Stimulated activated CD4-positive, alpha-beta T cell treated with anti-CD3 and anti-CD28 coated beads, Interleukin-1b, Interleukin-23, amount 100 ng/mL, for 4 hours (primary cell): ENCODE measurements at regions not wholly inside any gene's neighbourhood (a gene's known extent, or its start where the extent isn't known, plus 50 kb on each side); places are given as distances from the start of the nearest gene placed in this dataset.
A peak's percentile ranks its signal among the peaks of the same experiment; 100 is the strongest.
"Not testable (repeated sequence)": the region's sequence is repeated elsewhere in the genome, so short reads cannot be mapped to it uniquely, and the experiment has no call there.

Experiments used
- DNase-seq, 2 donors: peaks; one replicate each; pipeline ENCODE4 v3.0.0-alpha.2; 2020; ENCODE audit warnings: low read depth in 2 of 2

GRCh38 chr3:88000853-88001252 lies 58.0 kb downstream of the CGGBP1 start:
- DNase-seq: peak in 1 of 2 donors; percentile 0

GRCh38 chr3:87997966-87998365 lies 60.8 kb downstream of the CGGBP1 start:
- DNase-seq: no peak

GRCh38 chr3:87997298-87997697 lies 61.5 kb downstream of the CGGBP1 start:
- DNase-seq: peak; percentile 3 to 8

GRCh38 chr3:87996882-87997281 lies 61.9 kb downstream of the CGGBP1 start:
- no peak for DNase-seq

GRCh38 chr3:87993566-87993965 lies 65.2 kb downstream of the CGGBP1 start:
- DNase-seq: no peak

GRCh38 chr3:87987952-87988351 lies 70.9 kb downstream of the CGGBP1 start:
- DNase-seq: no peak

GRCh38 chr3:87982421-87982820 lies 76.4 kb downstream of the CGGBP1 start:
- no peak for DNase-seq

- no peak for DNase-seq
Observed at GRCh38 chr3:87979527-87979926, 79.3 kb downstream of the CGGBP1 start.

- DNase-seq: no peak
Observed at GRCh38 chr3:87977765-87978164, 81.0 kb downstream of the CGGBP1 start.

- DNase-seq: no peak
Observed at GRCh38 chr3:87975716-87976115, 83.1 kb downstream of the CGGBP1 start.

GRCh38 chr3:87973906-87974305 lies 84.9 kb downstream of the CGGBP1 start:
- no peak for DNase-seq

GRCh38 chr3:87969620-87970019 lies 89.2 kb downstream of the CGGBP1 start:
- no peak for DNase-seq

- no peak for DNase-seq
Observed at GRCh38 chr3:87968668-87969067, 90.1 kb downstream of the CGGBP1 start.

GRCh38 chr3:87958289-87958688 lies 100.5 kb downstream of the CGGBP1 start:
- no peak for DNase-seq

- no peak for DNase-seq
Observed at GRCh38 chr3:87957575-87957974, 101.2 kb downstream of the CGGBP1 start.

GRCh38 chr3:87949879-87950208 lies 109.0 kb downstream of the CGGBP1 start:
- DNase-seq: no peak

GRCh38 chr3:87949189-87949878 lies 109.5 kb downstream of the CGGBP1 start:
- no peak for DNase-seq

GRCh38 chr3:87946007-87946406 lies 112.8 kb downstream of the CGGBP1 start:
- DNase-seq: not testable (repeated sequence)

GRCh38 chr3:87942256-87942655 lies 116.5 kb downstream of the CGGBP1 start:
- not testable (repeated sequence) for DNase-seq

- DNase-seq: no peak
Observed at GRCh38 chr3:87924485-87924884, 134.3 kb downstream of the CGGBP1 start.

GRCh38 chr3:87920549-87920948 lies 138.3 kb downstream of the CGGBP1 start:
- DNase-seq: no peak

- DNase-seq: no peak
Observed at GRCh38 chr3:87901141-87901540, 157.7 kb downstream of the CGGBP1 start.

- DNase-seq: no peak
Observed at GRCh38 chr3:87900061-87900460, 158.7 kb downstream of the CGGBP1 start.

- DNase-seq: no peak
Observed at GRCh38 chr3:87898971-87899370, 159.8 kb downstream of the CGGBP1 start.
